H1 (cell line): ENCODE measurements at regions not wholly inside any gene's neighbourhood (a gene's known extent, or its start where the extent isn't known, plus 50 kb on each side); places are given as distances from the start of the nearest gene placed in this dataset.

Experiments used
- CTCF ChIA-PET: fragments of 300-600 bp; sonication (Branson Sonifier 250); formaldehyde crosslinking; loops from one replicate; lab custom pipeline; 2021; ENCODE audit not compliant: partially characterized antibody; lab: Charles Lee
- POLR2A ChIA-PET: fragments of 300-600 bp; sonication (Branson Sonifier 250); formaldehyde crosslinking; loops from one replicate; lab custom pipeline; 2021; ENCODE audit warnings: inconsistent platforms; ENCODE audit not compliant: partially characterized antibody; lab: Charles Lee
- DNase-seq, 2 experiments: peaks; one replicate each; pipeline versions ENCODE4 v3.0.0 to v3.0.0-alpha.2; 2010 to 2022; ENCODE audit warnings: low spot score in 2 of 2, low read depth in 1 of 2, mixed read lengths in 1 of 2
- FAIRE-seq: peaks from 2 replicates; lab custom pipeline; 2011; peaks lifted over from hg19 to GRCh38; lab: Jason Lieb, UNC
- H2AFZ ChIP-seq: 2 replicates; pipeline ENCODE4 v1.8.1; 2012; ENCODE audit warnings: low read length, inconsistent platforms
- H2AK5ac ChIP-seq: 2 replicates; pipeline ENCODE4 v1.6.1; 2013; ENCODE audit warnings: low read depth, low read length
- H2BK120ac ChIP-seq: replicated peaks from 2 replicates; pipeline ENCODE3; 2013; ENCODE audit warnings: low read depth, low read length, inconsistent platforms
- H2BK12ac ChIP-seq: 2 replicates; pipeline ENCODE4 v1.6.1; 2013; ENCODE audit warnings: low read depth, low read length
- H2BK15ac ChIP-seq: 2 replicates; pipeline ENCODE4 v1.6.1; 2013; ENCODE audit warnings: low read length
- H2BK20ac ChIP-seq: 2 replicates; pipeline ENCODE4 v1.6.1; 2013; ENCODE audit warnings: low read length
- H2BK5ac ChIP-seq: 2 replicates; pipeline ENCODE4 v1.6.1; 2013; ENCODE audit warnings: low read depth, low read length
- H3K14ac ChIP-seq: 2 replicates; pipeline ENCODE4 v1.6.1; 2013; ENCODE audit warnings: inconsistent platforms; ENCODE audit not compliant: insufficient read length
- H3K18ac ChIP-seq: 2 replicates; pipeline ENCODE4 v1.6.1; 2013; ENCODE audit warnings: low read length; ENCODE audit errors: extremely low read depth
- H3K23ac ChIP-seq: 2 replicates; pipeline ENCODE4 v1.6.1; 2013; ENCODE audit warnings: inconsistent platforms; ENCODE audit not compliant: insufficient read length
- H3K23me2 ChIP-seq: 2 replicates; pipeline ENCODE4 v1.6.1; 2013; ENCODE audit warnings: low read depth, low read length
- H3K27ac ChIP-seq: 2 replicates; pipeline ENCODE4 v1.6.1; 2011; ENCODE audit warnings: low read depth, low read length, inconsistent platforms
- H3K27me3 ChIP-seq, 4 experiments: replicated peaks in 1 of 4; 1 replicate in 1 of 4; 2 replicates in 3 of 4; pipeline versions ENCODE4 v1.6.1 to v1.8.1; 2011 to 2013; ENCODE audit warnings: low read length in 3 of 4, mild to moderate bottlenecking in 3 of 4, inconsistent platforms in 2 of 4, mixed read lengths in 2 of 4, moderate library complexity in 1 of 4; ENCODE audit not compliant: control insufficient read depth in 3 of 4, insufficient read depth in 3 of 4; ENCODE audit errors: extremely low read depth in 1 of 4
- H3K36me3 ChIP-seq, 4 experiments: 2 replicates each; pipeline versions ENCODE4 v1.6.1 to v1.8.1; 2011 to 2013; ENCODE audit warnings: mild to moderate bottlenecking in 4 of 4, low read length in 3 of 4, moderate library complexity in 2 of 4, control low read depth in 1 of 4, inconsistent platforms in 1 of 4; ENCODE audit not compliant: insufficient read depth in 4 of 4, control insufficient read depth in 2 of 4
- H3K4ac ChIP-seq: replicated peaks from 2 replicates; pipeline ENCODE3; 2013; ENCODE audit warnings: low read length, low read depth, mixed read lengths, inconsistent platforms; ENCODE audit not compliant: insufficient read length
- H3K4me1 ChIP-seq, 4 experiments: replicated peaks in 1 of 4; 1 replicate in 1 of 4; 2 replicates in 3 of 4; pipeline versions ENCODE4 v1.6.1 to v1.8.1; 2011 to 2013; ENCODE audit warnings: low read length in 3 of 4, inconsistent platforms in 2 of 4, mixed read lengths in 1 of 4; ENCODE audit not compliant: insufficient read depth in 4 of 4, control insufficient read depth in 3 of 4
- H3K4me2 ChIP-seq, 2 experiments: 2 replicates each; pipeline versions ENCODE4 v1.6.1 to v1.8.1; 2011 to 2013; ENCODE audit warnings: low read depth in 2 of 2, low read length in 2 of 2, control low read depth in 1 of 2, inconsistent platforms in 1 of 2, mild to moderate bottlenecking in 1 of 2; ENCODE audit not compliant: insufficient read depth in 1 of 2
- H3K4me3 ChIP-seq, 4 experiments: fragments of 200-600, 300-600 bp in 1 of 4; sonication (generic), shearing (Covaris generic), sonication (Bioruptor Twin) in 1 of 4; 2 replicates each; pipeline versions ENCODE4 v1.5.1 to v1.8.1; 2011 to 2016; ENCODE audit warnings: low read length in 4 of 4, low read depth in 3 of 4, control low read depth in 2 of 4, inconsistent platforms in 2 of 4, mild to moderate bottlenecking in 2 of 4, mixed read lengths in 1 of 4, moderate library complexity in 1 of 4; ENCODE audit not compliant: insufficient read depth in 2 of 4; ENCODE audit errors: extremely low read depth in 1 of 4
- H3K56ac ChIP-seq: replicated peaks from 2 replicates; pipeline ENCODE3; 2013; ENCODE audit warnings: low read depth, mild to moderate bottlenecking, mixed read lengths, low read length, inconsistent platforms; ENCODE audit not compliant: insufficient read length
- H3K79me1 ChIP-seq: 2 replicates; pipeline ENCODE4 v1.6.1; 2013; ENCODE audit warnings: low read depth, low read length, control low read depth
- H3K79me2 ChIP-seq, 2 experiments: 2 replicates each; pipeline versions ENCODE4 v1.6.1 to v1.8.1; 2012 to 2013; ENCODE audit warnings: low read length in 2 of 2, mild to moderate bottlenecking in 2 of 2, inconsistent platforms in 1 of 2; ENCODE audit not compliant: insufficient read depth in 2 of 2, control insufficient read depth in 1 of 2
- H3K9ac ChIP-seq, 4 experiments: replicated peaks in 1 of 4; 1 replicate in 1 of 4; 2 replicates in 3 of 4; pipeline versions ENCODE4 v1.6.1 to v1.8.1; 2011 to 2013; ENCODE audit warnings: low read depth in 3 of 4, low read length in 3 of 4, control low read depth in 2 of 4, mild to moderate bottlenecking in 2 of 4, moderate library complexity in 2 of 4, inconsistent platforms in 1 of 4; ENCODE audit errors: extremely low read depth in 1 of 4
- H3K9me3 ChIP-seq, 2 experiments: 2 replicates each; pipeline versions ENCODE4 v1.6.1 to v1.8.1; 2012 to 2013; ENCODE audit warnings: mild to moderate bottlenecking in 2 of 2, moderate library complexity in 2 of 2, control low read depth in 1 of 2, inconsistent platforms in 1 of 2, low read depth in 1 of 2, low read length in 1 of 2, mixed read lengths in 1 of 2; ENCODE audit not compliant: insufficient read depth in 2 of 2
- H4K20me1 ChIP-seq, 2 experiments: replicated peaks in 1 of 2; 2 replicates each; pipeline versions ENCODE3 to v1.8.1; 2011 to 2013; ENCODE audit warnings: inconsistent platforms in 2 of 2, low read length in 2 of 2, mild to moderate bottlenecking in 1 of 2; ENCODE audit not compliant: insufficient read depth in 2 of 2, control insufficient read depth in 1 of 2
- H4K5ac ChIP-seq: 2 replicates; pipeline ENCODE4 v1.6.1; 2013; ENCODE audit warnings: low read length, low read depth, mixed read lengths, inconsistent platforms; ENCODE audit not compliant: insufficient read length
- H4K8ac ChIP-seq: 2 replicates; pipeline ENCODE4 v1.8.0; 2013; ENCODE audit warnings: mild to moderate bottlenecking, moderate library complexity, low read length, inconsistent platforms; ENCODE audit not compliant: insufficient read depth; ENCODE audit errors: extremely low read depth
- H4K91ac ChIP-seq: replicated peaks from 2 replicates; pipeline ENCODE3; 2013; ENCODE audit warnings: low read length, mixed read lengths, inconsistent platforms; ENCODE audit not compliant: insufficient read length
- EP300 ChIP-seq, 2 experiments: IDR thresholded peaks; 1 replicate in 1 of 2; 2 replicates in 1 of 2; pipeline ENCODE4 v1.6.1; 2011 to 2012; ENCODE audit warnings: low read depth in 2 of 2, low read length in 2 of 2, mild to moderate bottlenecking in 2 of 2, borderline replicate concordance in 1 of 2, inconsistent platforms in 1 of 2, moderate library complexity in 1 of 2
- TBP ChIP-seq: IDR thresholded peaks from 2 replicates; pipeline ENCODE4 v1.6.1; 2011; ENCODE audit warnings: low read depth, low read length, improper control_type of control experiment
- WGBS, 2 experiments: shearing (Covaris generic) in 1 of 2; methylation state at CpG; one replicate each; pipeline versions ENCODE4 v1.1.6 to v1.1.7; 2013 to 2015; ENCODE audit warnings: low lambda C conversion rate in 2 of 2, mixed read lengths in 2 of 2, inconsistent platforms in 1 of 2, low coverage in 1 of 2, missing lambda C conversion rate in 1 of 2; ENCODE audit not compliant: insufficient replicate concordance in 2 of 2, insufficient coverage in 1 of 2, insufficient read length in 1 of 2; ENCODE audit errors: extremely low coverage in 1 of 2, missing lambda C conversion rate in 1 of 2; 5-methylcytosine and 5-hydroxymethylcytosine counted together

DNA sequence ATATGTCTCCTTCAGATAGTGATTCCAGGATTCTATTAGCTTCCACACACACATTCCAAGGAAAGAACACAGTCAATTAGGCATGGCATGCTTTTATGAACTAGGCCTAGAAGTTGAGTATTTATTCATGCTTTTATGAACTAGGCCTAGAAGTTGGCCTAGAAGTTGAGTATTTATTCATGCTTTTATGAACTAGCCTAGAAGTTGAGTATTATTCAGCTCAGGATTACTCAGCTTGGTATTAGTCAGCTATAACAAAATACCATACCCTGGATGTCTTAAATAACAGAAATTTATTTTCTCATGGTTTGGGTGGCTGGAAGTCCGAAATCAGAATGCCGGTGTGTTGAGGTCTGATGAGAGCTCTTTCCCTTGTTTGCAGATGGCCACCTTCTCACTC, 442.7 kb upstream of the FLRT2 start:
- H4K20me1 ChIP-seq, result no peaks in the 10 kb centered on the region
- no peak overlapping the region for H2BK5ac ChIP-seq
- H3K14ac ChIP-seq, result no peak overlapping the region
- POLR2A ChIA-PET, result no interaction called here
- 72% methylated on average over 2 of the region's 2 CpGs; no CpG with 5 or more reads in 1 of the 2 experiments for WGBS, 2 experiments
- H3K18ac ChIP-seq, result no peak overlapping the region
- no peak overlapping the region for H4K5ac ChIP-seq
- H3K4me1 ChIP-seq, result no peaks in the 10 kb centered on the region
- no peaks in the 10 kb centered on the region for H3K79me1 ChIP-seq
- H3K56ac ChIP-seq, result no peak overlapping the region
- TF ChIP-seq TBP, result no peak
- TF ChIP-seq EP300 (IDR thresholded peaks at IDR 0.05; ENCODE audit: borderline replicate concordance in 1 of 2, low read depth in 2 of 2, low read length in 2 of 2), result no peak
- TF ChIP-seq, all 59 proteins: peak for 0
- Histone ChIP-seq H3K4me2 (no peak overlapping the region), H3K9ac (no peak overlapping the region), H4K8ac (no peak overlapping the region), H4K91ac (no peak overlapping the region), H2BK12ac (no peak overlapping the region), H3K23me2 (no peaks in the 10 kb centered on the region), H3K79me2 (no peaks in the 10 kb centered on the region), H3K4ac (no peak overlapping the region), H2AFZ (no peak overlapping the region), H2BK15ac (no peak overlapping the region), H3K36me3 (no peaks in the 10 kb centered on the region), H2BK20ac (no peak overlapping the region), H3K9me3 (no peaks in the 10 kb centered on the region), H3K27ac (no peak overlapping the region), H3K23ac (no peak overlapping the region), H2AK5ac (no peak overlapping the region), H3K4me3 (no peak overlapping the region), H2BK120ac (no peak overlapping the region), H3K27me3 (no peaks in the 10 kb centered on the region)
- CTCF ChIA-PET, result no interaction called here
- no peak for DNase-seq
- no peak for FAIRE-seq
